HCT116 (cell line): ENCODE measurements at regions not wholly inside any gene's neighbourhood (a gene's known extent, or its start where the extent isn't known, plus 50 kb on each side); places are given as distances from the start of the nearest gene placed in this dataset.

Experiments used
- ATAC-seq: fragments of 200-7000 bp; cut with Tn5 transposase; 2 replicates; pipeline ENCODE4 v1.9.1; 2020; ENCODE audit warnings: mild to moderate bottlenecking, moderate library complexity
- BruUV-seq: library from RNA; stranded (reverse); fragments of 400-500 nt; replicated peaks from 2 replicates; lab custom pipeline; 2021; lab: Mats Ljungman, UMichigan
- CTCF ChIA-PET: fragments of 300-600 bp; sonication (Branson Sonifier 250); formaldehyde crosslinking; loops from one replicate; lab custom pipeline; 2021; ENCODE audit warnings: antibody characterized with exemption; lab: Charles Lee
- POLR2A ChIA-PET: fragments of 300-600, 350-600 bp; sonication (Branson Sonifier 250); formaldehyde crosslinking; loops from one replicate; lab custom pipeline; 2021; ENCODE audit warnings: antibody characterized with exemption; lab: Charles Lee
- RAD21 ChIA-PET, 2 experiments: fragments of 300-600 bp; sonication (Branson Sonifier 250); formaldehyde crosslinking; loops; one replicate each; lab custom pipeline; 2023; ENCODE audit warnings: low total read pairs in 2 of 2; ENCODE audit not compliant: uncharacterized antibody in 2 of 2, unreplicated experiment in 2 of 2, low non-redundant PET in 1 of 2; lab: Charles Lee
- DNase-seq: peaks from one replicate; pipeline ENCODE4 v3.0.0-alpha.2; 2010; ENCODE audit warnings: low read depth, low spot score
- H2AFZ ChIP-seq: fragments of 200-600 bp; shearing (Covaris generic), sonication (generic); 2 replicates; pipeline ENCODE4 v1.6.1; 2017; ENCODE audit warnings: low read depth, mixed run types, mixed read lengths, antibody characterized with exemption, low read length; ENCODE audit not compliant: poor library complexity, severe bottlenecking
- H3K27ac ChIP-seq: 2 replicates; pipeline ENCODE4 v1.5.1; 2012; ENCODE audit warnings: low read depth, low read length
- H3K27me3 ChIP-seq: fragments of 200-600 bp; sonication (generic); 2 replicates; pipeline ENCODE4 v1.6.1; 2016; ENCODE audit warnings: mixed run types, low read length, mixed read lengths; ENCODE audit not compliant: insufficient read depth
- H3K36me3 ChIP-seq, 2 experiments: fragments of 200-500 bp in 1 of 2; fragments of 200-600 bp in 1 of 2; sonication (Bioruptor generic) in 1 of 2; sonication (generic) in 1 of 2; 2 replicates each; pipeline versions ENCODE4 v1.5.1 to v1.6.1; 2014 to 2016; ENCODE audit warnings: low read length in 2 of 2, inconsistent platforms in 1 of 2, mixed read lengths in 1 of 2, mixed run types in 1 of 2; ENCODE audit not compliant: insufficient read depth in 2 of 2, control insufficient read depth in 1 of 2
- H3K4me1 ChIP-seq, 2 experiments: fragments of 200-600 bp in 1 of 2; sonication (generic) in 1 of 2; 2 replicates each; pipeline versions ENCODE4 v1.5.1 to v1.6.1; 2012 to 2017; ENCODE audit warnings: low read length in 2 of 2, inconsistent platforms in 1 of 2, mild to moderate bottlenecking in 1 of 2, mixed read lengths in 1 of 2, mixed run types in 1 of 2, moderate library complexity in 1 of 2; ENCODE audit not compliant: insufficient read depth in 2 of 2, control insufficient read depth in 1 of 2
- H3K4me2 ChIP-seq: fragments of 200-600 bp; sonication (generic); 2 replicates; pipeline ENCODE4 v1.6.1; 2017; ENCODE audit warnings: mixed run types, low read length, mixed read lengths
- H3K4me3 ChIP-seq, 2 experiments: fragments of 200-600 bp in 1 of 2; sonication (generic) in 1 of 2; replicated peaks in 1 of 2; 2 replicates each; pipeline ENCODE4 v1.5.1; 2011 to 2016; ENCODE audit warnings: low read length in 2 of 2, control low read depth in 1 of 2, low read depth in 1 of 2, mild to moderate bottlenecking in 1 of 2, mixed read lengths in 1 of 2, mixed run types in 1 of 2
- H3K79me2 ChIP-seq: fragments of 200-600 bp; sonication (generic); 2 replicates; pipeline ENCODE4 v1.6.1; 2017; ENCODE audit warnings: mild to moderate bottlenecking, mixed run types, low read length, moderate library complexity, mixed read lengths; ENCODE audit not compliant: insufficient read depth
- H3K9ac ChIP-seq: fragments of 200-600 bp; sonication (generic); 2 replicates; pipeline ENCODE4 v1.6.1; 2016; ENCODE audit warnings: low read length, mixed read lengths
- H3K9me2 ChIP-seq: fragments of 200-600 bp; sonication (generic), shearing (Covaris generic); 2 replicates; pipeline ENCODE4 v1.6.1; 2017; ENCODE audit warnings: mixed run types, mild to moderate bottlenecking, moderate library complexity; ENCODE audit not compliant: insufficient read depth
- H3K9me3 ChIP-seq, 2 experiments: fragments of 200-500 bp in 1 of 2; fragments of 200-600 bp in 1 of 2; sonication (Bioruptor generic) in 1 of 2; sonication (generic) in 1 of 2; 2 replicates each; pipeline ENCODE4 v1.6.1; 2014 to 2017; ENCODE audit warnings: low read length in 2 of 2, mixed read lengths in 2 of 2, inconsistent platforms in 1 of 2, low read depth in 1 of 2, mild to moderate bottlenecking in 1 of 2, mixed run types in 1 of 2, moderate library complexity in 1 of 2; ENCODE audit not compliant: control insufficient read depth in 1 of 2, insufficient read depth in 1 of 2
- H4K20me1 ChIP-seq: fragments of 200-600 bp; sonication (generic), shearing (Covaris generic); 2 replicates; pipeline ENCODE4 v1.6.1; 2017; ENCODE audit warnings: mixed run types, mild to moderate bottlenecking, moderate library complexity; ENCODE audit not compliant: insufficient read depth
- CEBPB ChIP-seq: IDR thresholded peaks from 2 replicates; pipeline ENCODE4 v1.6.1; 2012; ENCODE audit warnings: low read depth
- EGR1 ChIP-seq: IDR thresholded peaks from 2 replicates; pipeline ENCODE4 v1.6.1; 2012; ENCODE audit warnings: low read depth
- ELF1 ChIP-seq: IDR thresholded peaks from 2 replicates; pipeline ENCODE4 v1.6.1; 2012; ENCODE audit warnings: low read depth, borderline replicate concordance
- EZH2 ChIP-seq: fragments of 200-600 bp; sonication (generic); IDR thresholded peaks from 2 replicates; pipeline ENCODE4 v1.6.1; 2017; ENCODE audit warnings: antibody characterized with exemption, mixed run types
- EZH2phosphoT487 ChIP-seq: fragments of 200-600 bp; IDR thresholded peaks from 2 replicates; pipeline ENCODE4 v1.6.1; 2018; ENCODE audit warnings: antibody characterized with exemption, borderline replicate concordance
- FOSL1 ChIP-seq: IDR thresholded peaks from 2 replicates; pipeline ENCODE4 v1.6.1; 2012; ENCODE audit warnings: low read depth
- JUND ChIP-seq: IDR thresholded peaks from 2 replicates; pipeline ENCODE4 v1.6.1; 2012
- POLR2AphosphoS5 ChIP-seq: IDR thresholded peaks from 2 replicates; pipeline ENCODE4 v1.6.1; 2011; ENCODE audit warnings: mild to moderate bottlenecking, low read depth, low read length, moderate library complexity
- RAD21 ChIP-seq: IDR thresholded peaks from 2 replicates; pipeline ENCODE4 v1.6.1; 2012; ENCODE audit warnings: low read depth, mild to moderate bottlenecking
- REST ChIP-seq: IDR thresholded peaks from 2 replicates; pipeline ENCODE4 v1.6.1; 2012; ENCODE audit warnings: low read depth
- SIN3A ChIP-seq: IDR thresholded peaks from 2 replicates; pipeline ENCODE4 v1.6.1; 2012; ENCODE audit warnings: low read depth
- SP1 ChIP-seq: IDR thresholded peaks from 2 replicates; pipeline ENCODE4 v1.6.1; 2012; ENCODE audit warnings: low read depth
- SRF ChIP-seq: IDR thresholded peaks from 2 replicates; pipeline ENCODE4 v1.6.1; 2012; ENCODE audit warnings: low read depth
- TCF7L2 ChIP-seq: IDR thresholded peaks from 2 replicates; pipeline ENCODE4 v1.7.0; 2011; ENCODE audit warnings: borderline replicate concordance, inconsistent platforms; ENCODE audit not compliant: insufficient read depth, insufficient read length; ENCODE audit errors: extremely low read depth
- YY1 ChIP-seq: IDR thresholded peaks from 2 replicates; pipeline ENCODE4 v1.6.1; 2011; ENCODE audit warnings: low read length, low read depth, moderate library complexity, mild to moderate bottlenecking; ENCODE audit not compliant: insufficient replicate concordance; ENCODE audit errors: extremely low read depth
- ZBTB33 ChIP-seq: IDR thresholded peaks from 2 replicates; pipeline ENCODE4 v1.6.1; 2011; ENCODE audit warnings: mild to moderate bottlenecking, low read length, moderate library complexity; ENCODE audit not compliant: insufficient replicate concordance; ENCODE audit errors: extremely low read depth
- ZFX ChIP-seq: fragments of 450-650 bp; IDR thresholded peaks from 2 replicates; pipeline ENCODE4 v1.6.1; 2017
- ZNF274 ChIP-seq: fragments of 200-500 bp; sonication (Bioruptor generic); IDR thresholded peaks from 2 replicates; pipeline ENCODE4 v1.6.1; 2014; ENCODE audit warnings: mild to moderate bottlenecking, low read depth, low read length, inconsistent platforms
- intact Hi-C: fragments of 100-400 bp; cut with micrococcal nuclease; formaldehyde crosslinking; loops from 2 replicates; pipeline ENCODE4 v1.10.0; 2022
- TF ChIP-seq, protein P1 (sequence below): IDR thresholded peaks from 2 replicates; pipeline ENCODE4 v1.6.1; 2012
- TF ChIP-seq, protein P2 (sequence below): IDR thresholded peaks from 2 replicates; pipeline ENCODE4 v1.6.1; 2012

DNA sequence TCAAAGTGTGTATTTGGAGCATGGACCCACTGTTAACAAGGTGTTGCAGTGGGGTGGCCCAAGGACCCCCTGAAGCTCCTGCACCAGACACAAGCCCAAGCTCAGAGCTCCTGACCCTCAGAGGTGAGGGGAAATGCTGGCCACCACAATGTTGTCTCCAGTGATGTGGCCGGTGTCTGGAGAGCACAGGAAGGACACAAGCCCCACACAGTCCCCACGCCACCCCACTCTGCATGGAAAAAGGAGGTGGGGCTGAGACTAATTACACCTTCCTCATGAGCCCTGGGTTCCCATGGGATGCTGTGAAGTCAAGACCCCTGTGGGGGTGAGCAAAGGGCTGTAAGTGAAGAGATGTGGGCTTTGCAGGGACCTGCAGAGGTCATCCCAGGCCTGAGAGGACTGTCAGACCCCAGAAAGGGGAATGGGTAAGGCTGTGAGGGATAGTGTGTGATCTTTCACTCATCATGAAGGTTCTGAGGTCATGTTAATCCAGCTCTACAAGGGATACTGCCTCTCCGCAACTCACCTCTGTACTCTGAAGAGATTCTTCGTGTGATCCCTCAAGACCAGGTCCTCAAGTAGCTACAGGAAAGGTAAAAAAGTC is 136.3 kb upstream of the DHRS4 start:
- Histone ChIP-seq H3K79me2 (no peaks in the 10 kb centered on the region), H4K20me1 (no peaks in the 10 kb centered on the region), H3K9ac (no peak overlapping the region), H3K9me2 (no peaks in the 10 kb centered on the region), H3K4me3 (no peak overlapping the region), H3K4me2 (no peak overlapping the region), H3K4me1 (peaks cover 0 to 6% of the 10 kb centered on the region in 2 experiments; a peak in 1 of 4 replicates), H2AFZ (no peak overlapping the region), H3K36me3 (no peaks in the 10 kb centered on the region), H3K9me3 (no peaks in the 10 kb centered on the region)
- BruUV-seq, result no TSS peak
- intact Hi-C loops, result no loop called here
- CTCF ChIA-PET, result no interaction called here
- DNase-seq, result no peak
- no peak for TF ChIP-seq POLR2AphosphoS5
- TF ChIP-seq YY1, result no peak
- TF ChIP-seq EZH2, result no peak
- no peak for TF ChIP-seq EZH2phosphoT487
- TF ChIP-seq EGR1, result no peak
- TF ChIP-seq, protein P1, sequence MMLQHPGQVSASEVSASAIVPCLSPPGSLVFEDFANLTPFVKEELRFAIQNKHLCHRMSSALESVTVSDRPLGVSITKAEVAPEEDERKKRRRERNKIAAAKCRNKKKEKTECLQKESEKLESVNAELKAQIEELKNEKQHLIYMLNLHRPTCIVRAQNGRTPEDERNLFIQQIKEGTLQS, result no peak
- TF ChIP-seq CEBPB, result no peak
- no peak for TF ChIP-seq RAD21
- TF ChIP-seq, protein P2, sequence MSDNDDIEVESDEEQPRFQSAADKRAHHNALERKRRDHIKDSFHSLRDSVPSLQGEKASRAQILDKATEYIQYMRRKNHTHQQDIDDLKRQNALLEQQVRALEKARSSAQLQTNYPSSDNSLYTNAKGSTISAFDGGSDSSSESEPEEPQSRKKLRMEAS, result no peak
- TF ChIP-seq ZBTB33, result no peak
- TF ChIP-seq SIN3A, result no peak
- no peak for TF ChIP-seq ELF1
- no peak for TF ChIP-seq FOSL1
- TF ChIP-seq SRF, result no peak
- TF ChIP-seq JUND, result no peak
- TF ChIP-seq ZFX, result no peak
- TF ChIP-seq SP1, result no peak
- TF ChIP-seq TCF7L2, result no peak
- TF ChIP-seq REST, result no peak
- TF ChIP-seq ZNF274, result no peak
- TF ChIP-seq, all 23 proteins: peak for 0
- RAD21 ChIA-PET, result no interaction called here
- no peak overlapping the region for H3K27ac ChIP-seq
- H3K27me3 ChIP-seq, result no peaks in the 10 kb centered on the region
- no peak for ATAC-seq
- POLR2A ChIA-PET, result no interaction called here
